Ishikawa (cell line): ENCODE measurements at regions not wholly inside any gene's neighbourhood (a gene's known extent, or its start where the extent isn't known, plus 50 kb on each side); places are given as distances from the start of the nearest gene placed in this dataset.

Experiments used
- CEBPB ChIP-seq: IDR thresholded peaks from 2 replicates; pipeline ENCODE4 v1.6.1; 2012
- CREB1 ChIP-seq: IDR thresholded peaks from 2 replicates; pipeline ENCODE4 v1.6.1; 2012; ENCODE audit warnings: low read depth
- EGR1 ChIP-seq: IDR thresholded peaks from 2 replicates; pipeline ENCODE4 v1.6.1; 2012
- EP300 ChIP-seq: IDR thresholded peaks from 2 replicates; pipeline ENCODE4 v1.6.1; 2012; ENCODE audit warnings: borderline replicate concordance
- FOXM1 ChIP-seq: IDR thresholded peaks from 2 replicates; pipeline ENCODE4 v1.6.1; 2012; ENCODE audit warnings: low read depth, borderline replicate concordance
- NFIC ChIP-seq: IDR thresholded peaks from 2 replicates; pipeline ENCODE4 v1.6.1; 2012
- RAD21 ChIP-seq: IDR thresholded peaks from 2 replicates; pipeline ENCODE4 v1.6.1; 2012; ENCODE audit warnings: low read depth
- TAF1 ChIP-seq: IDR thresholded peaks from 2 replicates; pipeline ENCODE4 v1.6.1; 2012; ENCODE audit warnings: low read depth, mild to moderate bottlenecking
- TCF12 ChIP-seq: IDR thresholded peaks from 2 replicates; pipeline ENCODE4 v1.6.1; 2012; ENCODE audit warnings: low read depth
- TEAD4 ChIP-seq: IDR thresholded peaks from 2 replicates; pipeline ENCODE4 v1.6.1; 2012
- YY1 ChIP-seq: IDR thresholded peaks from 2 replicates; pipeline ENCODE4 v1.6.1; 2012; ENCODE audit warnings: low read depth
- ZBTB7A ChIP-seq: IDR thresholded peaks from 2 replicates; pipeline ENCODE4 v1.6.1; 2012; ENCODE audit warnings: low read depth
- TF ChIP-seq, protein P1 (sequence below): IDR thresholded peaks from 2 replicates; pipeline ENCODE4 v1.6.1; 2012
- TF ChIP-seq, protein P2 (sequence below): IDR thresholded peaks from 2 replicates; pipeline ENCODE4 v1.6.1; 2012
- TF ChIP-seq, protein P3 (sequence below): IDR thresholded peaks from 2 replicates; pipeline ENCODE4 v1.6.1; 2012; ENCODE audit warnings: low read depth, mild to moderate bottlenecking

DNA sequence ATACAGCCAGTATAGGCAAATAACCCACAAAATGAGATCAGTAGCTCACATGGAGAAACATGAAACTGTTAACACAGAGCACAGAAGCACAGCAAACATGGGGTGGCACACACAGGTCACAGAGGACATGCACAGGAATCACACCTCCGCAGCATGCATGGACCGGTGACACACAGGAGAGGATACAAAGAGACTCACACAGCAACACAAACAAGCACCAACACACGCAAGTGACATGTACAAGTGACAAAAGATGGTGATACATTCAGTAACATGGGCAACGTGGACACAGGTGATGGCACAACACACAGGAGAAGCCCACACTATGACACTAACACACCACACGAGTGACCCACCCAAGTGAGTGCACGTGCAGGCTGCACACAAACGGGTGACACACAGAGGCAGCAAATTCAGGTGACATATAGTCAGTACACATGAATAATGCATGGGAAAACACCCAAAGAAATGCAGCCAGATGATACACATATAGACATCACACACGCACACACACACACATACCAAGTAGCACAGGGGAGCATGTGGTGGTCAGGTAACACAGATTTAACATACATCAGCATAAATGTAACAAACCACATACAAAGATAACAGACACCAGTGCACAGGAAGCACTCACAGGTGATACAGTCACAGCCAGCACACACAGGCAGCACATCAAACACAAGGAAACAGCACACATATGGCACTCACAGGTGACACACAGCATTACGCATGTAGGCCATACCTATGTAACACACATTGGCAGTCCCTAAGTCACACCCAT lies 216.0 kb upstream of the SFSWAP start:
- TF ChIP-seq FOXM1 (no peak), TCF12 (no peak), CEBPB (no peak), TEAD4 (no peak), YY1 (no peak)

DNA sequence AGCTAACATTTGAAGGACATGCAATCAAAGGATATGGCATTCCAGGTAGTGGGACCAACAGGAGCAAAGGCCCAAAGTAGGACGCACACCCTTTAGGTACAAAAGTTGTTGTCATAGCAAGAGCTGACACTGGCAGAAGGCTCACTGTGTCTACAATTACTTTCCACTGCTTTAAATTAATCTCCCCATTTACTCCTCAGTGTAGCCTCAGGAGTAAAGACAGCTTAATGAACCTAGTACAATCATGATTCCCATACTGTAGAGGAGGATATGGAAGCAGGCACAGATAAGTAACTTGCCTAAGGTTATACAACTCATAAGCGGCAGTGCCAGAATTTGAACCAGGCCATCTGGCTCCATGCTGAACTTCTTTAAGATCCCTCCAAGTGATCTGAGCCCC lies 212.9 kb upstream of the SFSWAP start:
- no peak for TF ChIP-seq ZBTB7A
- no peak for TF ChIP-seq NFIC
- no peak for TF ChIP-seq CREB1
- TF ChIP-seq RAD21, result no peak
- TF ChIP-seq TEAD4, result no peak
- no peak for TF ChIP-seq CEBPB
- TF ChIP-seq YY1, result no peak
- TF ChIP-seq, protein P1, sequence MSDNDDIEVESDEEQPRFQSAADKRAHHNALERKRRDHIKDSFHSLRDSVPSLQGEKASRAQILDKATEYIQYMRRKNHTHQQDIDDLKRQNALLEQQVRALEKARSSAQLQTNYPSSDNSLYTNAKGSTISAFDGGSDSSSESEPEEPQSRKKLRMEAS, result no peak
- no peak for TF ChIP-seq TAF1
- TF ChIP-seq, protein P2, sequence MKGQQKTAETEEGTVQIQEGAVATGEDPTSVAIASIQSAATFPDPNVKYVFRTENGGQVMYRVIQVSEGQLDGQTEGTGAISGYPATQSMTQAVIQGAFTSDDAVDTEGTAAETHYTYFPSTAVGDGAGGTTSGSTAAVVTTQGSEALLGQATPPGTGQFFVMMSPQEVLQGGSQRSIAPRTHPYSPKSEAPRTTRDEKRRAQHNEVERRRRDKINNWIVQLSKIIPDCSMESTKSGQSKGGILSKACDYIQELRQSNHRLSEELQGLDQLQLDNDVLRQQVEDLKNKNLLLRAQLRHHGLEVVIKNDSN, result no peak
- no peak for TF ChIP-seq EGR1
- no peak for TF ChIP-seq EP300

DNA sequence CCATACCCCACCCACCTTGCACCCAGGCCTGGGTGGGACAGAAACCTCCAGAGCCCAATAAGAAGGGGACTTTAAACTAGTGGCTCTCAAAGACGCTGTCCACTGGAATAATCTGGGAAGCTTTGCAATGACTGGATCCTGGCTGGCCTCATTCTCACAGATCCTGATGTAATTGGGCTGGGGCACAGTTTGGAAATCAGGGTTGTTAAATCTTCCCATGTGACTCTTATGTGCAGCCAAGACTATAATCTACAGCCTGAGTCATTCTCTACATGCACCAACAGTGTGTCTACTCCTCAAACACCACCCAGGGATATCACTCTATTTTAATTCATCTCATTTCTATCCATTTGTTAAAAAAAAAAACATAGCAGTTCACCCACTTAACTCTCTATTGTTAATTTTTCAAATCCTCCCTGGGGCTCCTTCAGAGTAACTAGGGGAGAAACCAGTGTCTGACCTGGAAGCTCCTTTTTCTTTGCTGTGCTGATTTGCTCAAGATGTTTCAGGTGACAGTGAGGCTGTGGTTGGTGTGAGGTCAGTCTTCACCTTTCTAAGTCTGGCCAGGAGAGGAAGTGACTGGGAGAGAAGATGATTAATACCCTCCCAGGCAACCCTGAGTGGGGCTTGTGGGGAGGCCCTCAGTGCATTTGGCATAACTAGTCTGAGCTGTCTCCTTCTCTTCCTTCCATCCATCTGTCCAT lies 211.6 kb upstream of the SFSWAP start:
- no peak for TF ChIP-seq TEAD4
- TF ChIP-seq, protein P2, result no peak

DNA sequence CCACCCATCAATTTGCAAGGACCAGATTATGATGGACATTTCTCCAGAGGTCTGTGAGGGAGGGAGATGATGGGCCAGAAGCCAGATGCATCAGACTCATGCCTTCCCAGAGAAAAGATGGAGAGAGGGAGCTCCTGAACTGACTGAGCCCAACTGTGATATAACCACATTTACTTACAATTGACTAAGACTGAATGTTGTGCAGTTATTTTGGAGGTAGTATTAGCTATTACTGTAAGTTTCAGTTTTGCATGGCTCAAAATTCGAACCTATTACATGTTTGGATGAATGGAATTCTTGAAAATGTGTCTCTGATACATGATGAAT lies 211.1 kb upstream of the SFSWAP start:
- TF ChIP-seq TAF1, result no peak
- TF ChIP-seq CREB1, result no peak
- TF ChIP-seq RAD21, result no peak
- TF ChIP-seq EGR1, result no peak
- no peak for TF ChIP-seq TEAD4

DNA sequence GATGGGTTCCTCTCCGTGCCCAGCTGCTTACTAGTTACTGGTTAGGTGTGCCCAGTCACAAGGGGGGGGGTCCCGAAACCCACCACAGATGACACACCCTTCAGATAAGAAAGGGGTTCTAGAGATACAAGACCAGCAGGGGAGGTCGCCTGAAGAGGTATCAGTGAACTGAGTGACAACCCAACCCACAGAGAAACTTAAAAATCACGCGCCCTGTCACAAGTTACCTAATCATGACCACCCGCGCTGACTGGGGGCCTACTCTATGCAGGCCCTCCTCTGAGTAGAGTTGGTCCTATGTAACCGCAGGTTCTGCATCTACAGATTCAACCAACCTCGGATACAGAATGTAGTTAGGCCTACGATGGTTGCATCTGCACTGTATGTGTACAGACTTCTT lies 210.3 kb upstream of the SFSWAP start:
- TF ChIP-seq FOXM1 (no peak), CREB1 (no peak), ZBTB7A (no peak), NFIC (no peak), CEBPB (no peak), TAF1 (no peak), EGR1 (no peak), RAD21 (no peak), EP300 (no peak), YY1 (no peak)
- TF ChIP-seq, protein P2, result no peak
- TF ChIP-seq, protein P3, sequence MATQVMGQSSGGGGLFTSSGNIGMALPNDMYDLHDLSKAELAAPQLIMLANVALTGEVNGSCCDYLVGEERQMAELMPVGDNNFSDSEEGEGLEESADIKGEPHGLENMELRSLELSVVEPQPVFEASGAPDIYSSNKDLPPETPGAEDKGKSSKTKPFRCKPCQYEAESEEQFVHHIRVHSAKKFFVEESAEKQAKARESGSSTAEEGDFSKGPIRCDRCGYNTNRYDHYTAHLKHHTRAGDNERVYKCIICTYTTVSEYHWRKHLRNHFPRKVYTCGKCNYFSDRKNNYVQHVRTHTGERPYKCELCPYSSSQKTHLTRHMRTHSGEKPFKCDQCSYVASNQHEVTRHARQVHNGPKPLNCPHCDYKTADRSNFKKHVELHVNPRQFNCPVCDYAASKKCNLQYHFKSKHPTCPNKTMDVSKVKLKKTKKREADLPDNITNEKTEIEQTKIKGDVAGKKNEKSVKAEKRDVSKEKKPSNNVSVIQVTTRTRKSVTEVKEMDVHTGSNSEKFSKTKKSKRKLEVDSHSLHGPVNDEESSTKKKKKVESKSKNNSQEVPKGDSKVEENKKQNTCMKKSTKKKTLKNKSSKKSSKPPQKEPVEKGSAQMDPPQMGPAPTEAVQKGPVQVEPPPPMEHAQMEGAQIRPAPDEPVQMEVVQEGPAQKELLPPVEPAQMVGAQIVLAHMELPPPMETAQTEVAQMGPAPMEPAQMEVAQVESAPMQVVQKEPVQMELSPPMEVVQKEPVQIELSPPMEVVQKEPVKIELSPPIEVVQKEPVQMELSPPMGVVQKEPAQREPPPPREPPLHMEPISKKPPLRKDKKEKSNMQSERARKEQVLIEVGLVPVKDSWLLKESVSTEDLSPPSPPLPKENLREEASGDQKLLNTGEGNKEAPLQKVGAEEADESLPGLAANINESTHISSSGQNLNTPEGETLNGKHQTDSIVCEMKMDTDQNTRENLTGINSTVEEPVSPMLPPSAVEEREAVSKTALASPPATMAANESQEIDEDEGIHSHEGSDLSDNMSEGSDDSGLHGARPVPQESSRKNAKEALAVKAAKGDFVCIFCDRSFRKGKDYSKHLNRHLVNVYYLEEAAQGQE, result no peak
- TF ChIP-seq, protein P1, result no peak

DNA sequence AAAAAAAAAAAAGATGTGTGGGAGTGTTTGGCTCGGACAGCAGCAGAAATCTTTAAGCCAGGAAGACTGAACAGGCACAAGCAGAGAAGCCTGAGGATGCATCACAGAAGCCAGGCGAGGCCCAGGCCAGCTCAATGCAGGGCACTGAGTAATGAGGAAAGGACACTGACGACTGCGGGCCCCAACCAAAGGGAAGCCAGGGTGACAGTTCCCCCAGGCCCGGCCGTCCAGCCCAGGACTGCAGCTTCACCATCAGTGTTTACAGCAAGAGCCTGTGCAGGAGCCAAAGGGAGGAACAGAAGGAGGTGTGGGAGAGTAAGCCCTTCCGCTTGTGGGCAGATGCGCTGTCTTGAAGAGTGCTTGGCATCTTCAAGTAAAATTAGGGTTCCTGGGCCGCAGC lies 205.3 kb upstream of the SFSWAP start:
- no peak for TF ChIP-seq TAF1
- no peak for TF ChIP-seq RAD21
- TF ChIP-seq ZBTB7A, result no peak
- TF ChIP-seq, protein P1, result no peak
- TF ChIP-seq, protein P3, result no peak
- no peak for TF ChIP-seq CEBPB
- TF ChIP-seq EGR1, result no peak
